Stomach (tissue), 4 donors: ENCODE measurements at regions not wholly inside any gene's neighbourhood (a gene's known extent, or its start where the extent isn't known, plus 50 kb on each side); places are given as distances from the start of the nearest gene placed in this dataset.

Source experiments
- POLR2A ChIP-seq, 4 donors: fragments of 450-650 bp; IDR thresholded peaks; one replicate each; pipeline ENCODE4 v1.6.1; 2016; ENCODE audit warnings: antibody characterized with exemption in 4 of 4, control low read depth in 2 of 4, mild to moderate bottlenecking in 1 of 4, moderate library complexity in 1 of 4
- POLR2AphosphoS5 ChIP-seq, 3 donors: sonication (generic); formaldehyde crosslinking; IDR thresholded peaks; one replicate each; pipeline ENCODE4 v1.6.1; 2016; ENCODE audit warnings: antibody characterized with exemption in 3 of 3
- TF ChIP-seq, protein P1 (sequence below), 7 experiments: fragments of 450-650 bp in 4 of 7; fragments of 200-600 bp in 3 of 7; sonication (generic) in 3 of 7; IDR thresholded peaks; one replicate each; pipeline ENCODE4 v1.5.1; 2016 to 2019; ENCODE audit warnings: antibody characterized with exemption in 7 of 7, control low read depth in 2 of 7, mild to moderate bottlenecking in 1 of 7

- TF ChIP-seq POLR2A (IDR thresholded peaks at IDR 0.05) (no peak), POLR2AphosphoS5 (IDR thresholded peaks at IDR 0.05) (no peak)
- TF ChIP-seq, protein P1, sequence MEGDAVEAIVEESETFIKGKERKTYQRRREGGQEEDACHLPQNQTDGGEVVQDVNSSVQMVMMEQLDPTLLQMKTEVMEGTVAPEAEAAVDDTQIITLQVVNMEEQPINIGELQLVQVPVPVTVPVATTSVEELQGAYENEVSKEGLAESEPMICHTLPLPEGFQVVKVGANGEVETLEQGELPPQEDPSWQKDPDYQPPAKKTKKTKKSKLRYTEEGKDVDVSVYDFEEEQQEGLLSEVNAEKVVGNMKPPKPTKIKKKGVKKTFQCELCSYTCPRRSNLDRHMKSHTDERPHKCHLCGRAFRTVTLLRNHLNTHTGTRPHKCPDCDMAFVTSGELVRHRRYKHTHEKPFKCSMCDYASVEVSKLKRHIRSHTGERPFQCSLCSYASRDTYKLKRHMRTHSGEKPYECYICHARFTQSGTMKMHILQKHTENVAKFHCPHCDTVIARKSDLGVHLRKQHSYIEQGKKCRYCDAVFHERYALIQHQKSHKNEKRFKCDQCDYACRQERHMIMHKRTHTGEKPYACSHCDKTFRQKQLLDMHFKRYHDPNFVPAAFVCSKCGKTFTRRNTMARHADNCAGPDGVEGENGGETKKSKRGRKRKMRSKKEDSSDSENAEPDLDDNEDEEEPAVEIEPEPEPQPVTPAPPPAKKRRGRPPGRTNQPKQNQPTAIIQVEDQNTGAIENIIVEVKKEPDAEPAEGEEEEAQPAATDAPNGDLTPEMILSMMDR (IDR thresholded peaks at IDR 0.05), result no peak
Observed at GRCh38 chr2:19723021-19723420, 178.8 kb downstream of the TTC32 start.
